Lung microvascular endothelial cell (primary cell): ENCODE measurements at regions not wholly inside any gene's neighbourhood (a gene's known extent, or its start where the extent isn't known, plus 50 kb on each side); places are given as distances from the start of the nearest gene placed in this dataset.

Source experiments
- DNase-seq, 2 donors: peaks; one replicate each; pipeline versions ENCODE4 v3.0.0 to v3.0.0-alpha.2; 2010; ENCODE audit warnings: low read depth in 2 of 2

- DNase-seq, result no peak
Measured at GRCh38 chr1:212224102-212224501, 61.1 kb upstream of the PPP2R5A start.

GRCh38 chr1:212225416-212225815 is 59.8 kb upstream of the PPP2R5A start:
- peak in 1 of 2 donors; percentile 16 for DNase-seq

- DNase-seq, result no peak
Measured at GRCh38 chr1:212225871-212226302, 59.3 kb upstream of the PPP2R5A start.

- DNase-seq, result no peak
Measured at GRCh38 chr1:212226467-212226866, 58.7 kb upstream of the PPP2R5A start.

GRCh38 chr1:212228076-212228475 is 57.1 kb upstream of the PPP2R5A start:
- DNase-seq, result no peak

DNA sequence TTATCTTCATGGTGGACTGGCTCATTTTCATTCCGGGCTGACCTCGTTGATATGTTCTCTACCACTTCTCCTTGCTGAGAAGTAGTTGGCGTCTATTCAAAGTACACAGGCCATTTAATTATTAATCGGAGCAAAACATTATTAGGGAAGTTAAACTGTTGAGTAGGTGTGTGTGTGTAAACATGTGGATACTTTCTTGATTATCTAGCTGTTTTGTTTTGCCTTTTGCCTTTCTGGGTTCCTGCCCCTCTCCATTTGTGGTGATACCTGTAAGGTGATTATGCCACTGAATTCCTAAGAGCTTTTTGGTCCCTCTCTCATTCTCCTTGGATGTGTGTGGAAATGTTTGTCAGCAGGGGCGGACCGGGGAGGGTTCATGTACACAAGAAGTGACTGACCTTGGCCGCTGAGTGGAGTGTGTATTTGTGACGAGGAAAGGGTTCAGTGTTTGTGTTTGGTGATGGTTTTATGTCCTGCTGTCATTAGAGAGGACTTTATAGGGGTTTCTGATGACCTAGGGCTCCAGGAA is 56.6 kb upstream of the PPP2R5A start:
- DNase-seq, result no peak

DNA sequence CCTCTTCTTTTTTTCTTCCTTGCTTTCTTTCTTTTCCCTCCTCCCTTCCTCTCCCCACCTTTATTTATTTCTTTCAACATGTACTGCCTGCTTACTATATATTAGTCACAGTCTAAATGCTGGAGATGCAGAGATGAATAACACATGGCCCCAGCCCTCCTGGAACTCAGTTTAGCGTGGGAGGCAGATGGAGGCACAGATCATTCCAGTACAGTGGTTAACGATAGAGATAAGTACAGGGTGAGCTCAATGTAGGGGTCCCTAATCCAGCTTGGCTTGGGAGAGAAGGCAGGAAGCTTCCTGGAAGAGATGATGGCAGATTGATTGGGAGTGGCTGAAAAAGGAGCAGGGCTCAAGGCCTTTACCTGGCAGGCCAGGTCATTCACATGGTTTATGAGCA is 55.6 kb upstream of the PPP2R5A start:
- DNase-seq, result no peak

- DNase-seq, result no peak
Measured at GRCh38 chr1:212230329-212230728, 54.9 kb upstream of the PPP2R5A start.

DNA sequence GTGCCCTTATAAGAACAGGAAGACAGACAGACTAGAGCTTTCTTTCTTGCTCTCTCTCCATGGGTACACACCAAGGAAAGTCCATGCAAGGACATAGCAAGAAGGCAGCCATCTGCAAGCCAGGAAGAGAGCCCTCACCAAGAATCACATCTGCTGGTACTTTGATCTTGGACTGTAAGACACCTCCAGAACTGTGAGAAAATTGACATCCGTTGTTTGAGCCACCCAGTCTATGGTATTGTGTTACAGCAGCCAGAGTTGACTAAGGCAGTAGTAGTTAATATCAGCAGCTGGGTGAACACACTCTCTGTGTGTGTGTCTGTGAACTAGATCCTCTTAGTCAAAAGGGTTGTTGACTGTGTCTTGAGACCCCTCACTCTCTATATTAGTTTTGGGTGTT is 53.8 kb upstream of the PPP2R5A start:
- no peak for DNase-seq

DNA sequence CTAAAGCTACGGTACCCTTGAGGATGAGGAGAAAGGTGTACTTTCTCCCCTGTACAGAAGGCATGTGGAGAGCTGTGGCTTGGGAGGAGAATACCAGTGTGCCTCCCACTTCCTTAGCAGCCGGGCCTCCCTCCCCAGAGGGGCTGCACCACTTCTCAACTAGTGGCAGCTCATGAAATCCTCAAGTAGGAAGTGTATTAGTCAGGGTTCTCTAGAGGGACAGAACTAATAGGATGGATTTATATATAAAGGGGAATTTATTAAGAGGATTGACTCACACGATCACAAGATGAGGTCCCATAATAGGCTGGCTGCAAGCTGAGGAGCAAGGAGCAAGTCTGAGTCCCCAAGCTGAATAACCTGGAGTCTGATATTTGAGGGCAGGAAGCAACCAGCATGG is 53.1 kb upstream of the PPP2R5A start:
- no peak for DNase-seq

- no peak for DNase-seq
Measured at GRCh38 chr1:212233321-212233720, 51.9 kb upstream of the PPP2R5A start.

GRCh38 chr1:212234431-212235395 is 50.5 kb upstream of the PPP2R5A start:
- peak; percentile 86 to 90 for DNase-seq
